ENCODE measurements at regions not wholly inside any gene's neighbourhood (a gene's known extent, or its start where the extent isn't known, plus 50 kb on each side); places are given as distances from the start of the nearest gene placed in this dataset.

GRCh38 chr16:24478401-24478800, 61.0 kb upstream of the RBBP6 start:
- TF ChIP-seq CTCF (IDR thresholded peaks at IDR 0.05; ENCODE audit: extremely low read depth in 1 of 2, insufficient read depth in 1 of 2, low read depth in 1 of 2, low read length in 2 of 2) (no peak), FOS (IDR thresholded peaks at IDR 0.05; ENCODE audit: borderline replicate concordance, insufficient read depth, low read length) (no peak), MAX (IDR thresholded peaks at IDR 0.05; ENCODE audit: insufficient read depth, insufficient read length) (no peak), POLR2A (IDR thresholded peaks at IDR 0.05; ENCODE audit: low read depth, low read length) (no peak), EZH2 (IDR thresholded peaks at IDR 0.05; ENCODE audit: borderline replicate concordance, low read depth, low read length, severe bottlenecking) (no peak), GATA2 (IDR thresholded peaks at IDR 0.05; ENCODE audit: insufficient read depth, insufficient read length, low read depth, low read length) (no peak)

All from endothelial cell of umbilical vein (primary cell).